Coronary artery (tissue), 2 donors: ENCODE measurements at regions not wholly inside any gene's neighbourhood (a gene's known extent, or its start where the extent isn't known, plus 50 kb on each side); places are given as distances from the start of the nearest gene placed in this dataset.
"Not testable (repeated sequence)": the region's sequence is repeated elsewhere in the genome, so short reads cannot be mapped to it uniquely, and the experiment has no call there.

Experiments
- DNase-seq: peaks from one replicate; pipeline ENCODE4 v3.0.0-alpha.2; 2017; ENCODE audit warnings: low spot score
- H3K27ac ChIP-seq, 2 donors: fragments of 200-600 bp; sonication (generic); one replicate each; pipeline ENCODE4 v1.5.1; 2016 to 2019
- H3K4me3 ChIP-seq: fragments of 200-600 bp; sonication (generic); 2 replicates; pipeline ENCODE4 v1.5.1; 2016; ENCODE audit warnings: mild to moderate bottlenecking, moderate library complexity
- CTCF ChIP-seq: fragments of 200-600 bp; sonication (generic); IDR thresholded peaks from one replicate; pipeline ENCODE4 v1.5.1; 2019; ENCODE audit warnings: antibody characterized with exemption

GRCh38 chr5:111962906-111963305 is 205.9 kb upstream of the NREP start:
- no peak for TF ChIP-seq CTCF
- H3K4me3 ChIP-seq, result no peak overlapping the region
- H3K27ac ChIP-seq, result no peak overlapping the region
- DNase-seq, result no peak

GRCh38 chr5:111961862-111962261 is 204.9 kb upstream of the NREP start:
- no peak for TF ChIP-seq CTCF
- Histone ChIP-seq H3K4me3 (no peak overlapping the region), H3K27ac (no peak overlapping the region)
- no peak for DNase-seq

GRCh38 chr5:111960476-111961215 is 203.7 kb upstream of the NREP start:
- Histone ChIP-seq H3K27ac (no peak overlapping the region), H3K4me3 (no peak overlapping the region)
- DNase-seq, result no peak
- no peak for TF ChIP-seq CTCF

- Histone ChIP-seq H3K27ac (no peak overlapping the region), H3K4me3 (no peak overlapping the region)
- DNase-seq, result no peak
- TF ChIP-seq CTCF, result no peak
These were observed 201.9 kb upstream of the NREP start for GRCh38 chr5:111958851-111959250.

GRCh38 chr5:111956765-111957164 is 199.8 kb upstream of the NREP start:
- not testable (repeated sequence) for H3K27ac ChIP-seq, DNase-seq, H3K4me3 ChIP-seq

- no peak for TF ChIP-seq CTCF
- DNase-seq, result no peak
- no peak overlapping the region for H3K4me3 ChIP-seq
- H3K27ac ChIP-seq, result no peak overlapping the region
These were observed 197.8 kb upstream of the NREP start for GRCh38 chr5:111954516-111955395.

- Histone ChIP-seq H3K27ac (no peak overlapping the region), H3K4me3 (no peak overlapping the region)
- no peak for DNase-seq
- no peak for TF ChIP-seq CTCF
These were observed 196.5 kb upstream of the NREP start for GRCh38 chr5:111953351-111954127.
